Right lobe of liver (tissue), 6 donors: ENCODE measurements at regions not wholly inside any gene's neighbourhood (a gene's known extent, or its start where the extent isn't known, plus 50 kb on each side); places are given as distances from the start of the nearest gene placed in this dataset.

Source experiments
- ATAC-seq, 4 donors: fragments of 200-7000 bp; cut with Tn5 transposase; one replicate each; pipeline ENCODE4 v1.9.1; 2020; ENCODE audit warnings: mild to moderate bottlenecking in 4 of 4, moderate library complexity in 4 of 4
- DNase-seq, 3 donors: peaks; one replicate each; pipeline ENCODE4 v3.0.0-alpha.2; 2020
- H3K27ac ChIP-seq, 3 donors: fragments of 200-600 bp; one replicate each; pipeline ENCODE4 v1.8.0; 2022
- H3K27me3 ChIP-seq, 2 donors: fragments of 200-600 bp; one replicate each; pipeline ENCODE4 v1.8.0; 2022
- H3K36me3 ChIP-seq, 4 donors: fragments of 200-600 bp; sonication (generic) in 1 of 4; one replicate each; pipeline versions ENCODE4 v1.5.1 to v1.8.0; 2017 to 2022; ENCODE audit warnings: control low read depth in 1 of 4
- H3K4me1 ChIP-seq, 4 donors: fragments of 200-600 bp; sonication (generic) in 1 of 4; one replicate each; pipeline versions ENCODE4 v1.5.1 to v1.8.0; 2017 to 2022; ENCODE audit warnings: control low read depth in 1 of 4
- H3K4me3 ChIP-seq, 3 donors: fragments of 200-600 bp; one replicate each; pipeline ENCODE4 v1.8.0; 2022
- H3K9me3 ChIP-seq, 4 donors: fragments of 200-600 bp; sonication (generic) in 1 of 4; one replicate each; pipeline versions ENCODE4 v1.5.1 to v1.8.0; 2017 to 2022; ENCODE audit warnings: control low read depth in 1 of 4
- POLR2A ChIP-seq: fragments of 450-650 bp; IDR thresholded peaks from one replicate; pipeline ENCODE4 v1.6.1; 2017; ENCODE audit warnings: antibody characterized with exemption, mild to moderate bottlenecking
- WGBS: methylation state at CpG from one replicate; pipeline ENCODE4 v1.1.6; 2018; ENCODE audit warnings: low coverage, low lambda C conversion rate; ENCODE audit not compliant: insufficient coverage; ENCODE audit errors: missing lambda C conversion rate; 5-methylcytosine and 5-hydroxymethylcytosine counted together
- intact Hi-C, 2 donors: fragments of 100-400 bp; cut with DNase I; formaldehyde crosslinking; loops; one replicate each; pipeline versions ENCODE4 v1.11.2 to v1.14.1; 2022
- TF ChIP-seq, protein P1 (sequence below), 4 donors: fragments of 200-600 bp in 3 of 4; fragments of 450-650 bp in 1 of 4; IDR thresholded peaks; one replicate each; pipeline versions ENCODE4 v1.5.1 to v1.8.0; 2016 to 2022; ENCODE audit warnings: antibody characterized with exemption in 4 of 4, mild to moderate bottlenecking in 2 of 4
- donor health status: DM: no; HTN: yes; CAD: no.
- donor health status: DM: no; HTN: no; CAD: no.
- donor health status: DM: no; HTN: no; CAD: no.
- donor health status: DM: no; HTN: yes; CAD: no.
- donor health status: DM: no; HTN: yes; CAD: no.

GRCh38 chr9:22683700-22684075 is 237.1 kb downstream of the DMRTA1 start:
- WGBS, result 54% methylated on average over 2 of the region's 2 CpGs
- no peaks in the 10 kb centered on the region for H3K27me3 ChIP-seq
- no peak for TF ChIP-seq POLR2A
- TF ChIP-seq, protein P1, sequence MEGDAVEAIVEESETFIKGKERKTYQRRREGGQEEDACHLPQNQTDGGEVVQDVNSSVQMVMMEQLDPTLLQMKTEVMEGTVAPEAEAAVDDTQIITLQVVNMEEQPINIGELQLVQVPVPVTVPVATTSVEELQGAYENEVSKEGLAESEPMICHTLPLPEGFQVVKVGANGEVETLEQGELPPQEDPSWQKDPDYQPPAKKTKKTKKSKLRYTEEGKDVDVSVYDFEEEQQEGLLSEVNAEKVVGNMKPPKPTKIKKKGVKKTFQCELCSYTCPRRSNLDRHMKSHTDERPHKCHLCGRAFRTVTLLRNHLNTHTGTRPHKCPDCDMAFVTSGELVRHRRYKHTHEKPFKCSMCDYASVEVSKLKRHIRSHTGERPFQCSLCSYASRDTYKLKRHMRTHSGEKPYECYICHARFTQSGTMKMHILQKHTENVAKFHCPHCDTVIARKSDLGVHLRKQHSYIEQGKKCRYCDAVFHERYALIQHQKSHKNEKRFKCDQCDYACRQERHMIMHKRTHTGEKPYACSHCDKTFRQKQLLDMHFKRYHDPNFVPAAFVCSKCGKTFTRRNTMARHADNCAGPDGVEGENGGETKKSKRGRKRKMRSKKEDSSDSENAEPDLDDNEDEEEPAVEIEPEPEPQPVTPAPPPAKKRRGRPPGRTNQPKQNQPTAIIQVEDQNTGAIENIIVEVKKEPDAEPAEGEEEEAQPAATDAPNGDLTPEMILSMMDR (IDR thresholded peaks at IDR 0.05), result no peak
- ATAC-seq (no peak), DNase-seq (no peak)
- H3K36me3 ChIP-seq, result no peaks in the 10 kb centered on the region
- no peaks in the 10 kb centered on the region for H3K9me3 ChIP-seq
- no peaks in the 10 kb centered on the region for H3K4me1 ChIP-seq
- intact Hi-C loops, result no loop called here
- no peak overlapping the region for H3K4me3 ChIP-seq
- no peak overlapping the region for H3K27ac ChIP-seq

- no peaks in the 10 kb centered on the region for H3K4me1 ChIP-seq
- ATAC-seq (no peak), DNase-seq (no peak)
- intact Hi-C loops, result no loop called here
- no peak overlapping the region for H3K4me3 ChIP-seq
- 86% methylated on average over 2 of the region's 2 CpGs for WGBS
- no peaks in the 10 kb centered on the region for H3K36me3 ChIP-seq
- TF ChIP-seq POLR2A, result no peak
- TF ChIP-seq, protein P1 (IDR thresholded peaks at IDR 0.05), result no peak
- H3K9me3 ChIP-seq, result no peaks in the 10 kb centered on the region
- H3K27me3 ChIP-seq, result no peaks in the 10 kb centered on the region
- H3K27ac ChIP-seq, result no peak overlapping the region
These were observed 246.5 kb downstream of the DMRTA1 start for GRCh38 chr9:22693156-22693555.

DNA sequence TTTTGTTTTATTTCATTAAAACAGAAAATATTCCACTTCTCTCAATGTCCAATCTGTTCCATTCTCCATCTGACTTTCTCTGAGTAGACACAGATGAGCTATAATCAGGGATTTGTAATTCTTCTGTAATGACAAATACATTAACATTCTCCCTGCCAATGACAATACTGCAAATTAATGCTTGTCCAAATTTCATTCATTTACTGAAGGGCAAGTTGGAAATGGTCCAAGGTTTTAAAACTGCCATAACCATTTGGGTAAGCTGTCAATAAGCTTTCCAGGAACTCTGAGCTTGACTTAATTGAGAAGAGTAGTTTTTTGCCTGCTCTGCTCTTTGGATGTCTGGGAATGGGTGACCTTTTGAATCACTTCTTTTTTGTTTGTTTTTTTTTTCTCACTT is 253.5 kb downstream of the DMRTA1 start:
- H3K36me3 ChIP-seq, result no peaks in the 10 kb centered on the region
- ATAC-seq, result no peak
- H3K27ac ChIP-seq, result no peak overlapping the region
- intact Hi-C loops, result no loop called here
- H3K4me3 ChIP-seq, result no peak overlapping the region
- TF ChIP-seq, protein P1 (IDR thresholded peaks at IDR 0.05), result no peak
- no peak for TF ChIP-seq POLR2A
- H3K27me3 ChIP-seq, result no peaks in the 10 kb centered on the region
- no peaks in the 10 kb centered on the region for H3K9me3 ChIP-seq
- no peaks in the 10 kb centered on the region for H3K4me1 ChIP-seq
- DNase-seq, result no peak

DNA sequence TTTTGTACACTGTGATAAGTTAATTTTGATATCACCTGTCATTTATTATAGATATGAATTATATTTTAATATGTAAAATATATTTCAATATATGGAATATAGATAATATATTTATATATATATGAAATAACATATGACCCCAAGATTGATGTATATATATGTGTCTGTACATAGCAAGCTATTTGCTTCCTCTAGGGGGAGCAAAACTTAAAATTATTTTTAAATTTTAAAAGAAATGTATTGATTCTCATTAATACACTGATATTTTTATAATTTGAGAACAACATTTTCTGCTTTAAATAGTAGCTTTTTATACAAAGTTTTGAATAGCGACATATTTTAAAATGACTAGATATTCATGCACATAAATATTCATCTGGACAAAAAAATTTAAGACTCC is 272.0 kb downstream of the DMRTA1 start:
- no peak for ATAC-seq

More for the DNA sequence above, 272.0 kb downstream of the DMRTA1 start:
- Histone ChIP-seq H3K4me3 (no peak overlapping the region), H3K27me3 (no peaks in the 10 kb centered on the region), H3K27ac (no peak overlapping the region), H3K4me1 (no peaks in the 10 kb centered on the region), H3K9me3 (no peaks in the 10 kb centered on the region), H3K36me3 (no peaks in the 10 kb centered on the region)
- WGBS, result 79% methylated on average over 1 of the region's 1 CpG
- TF ChIP-seq, protein P1 (IDR thresholded peaks at IDR 0.05), result peak in 1 of 4 donors; percentile 12
- no peak for TF ChIP-seq POLR2A
- intact Hi-C loops, result no loop called here
- no peak for DNase-seq
